ENCODE measurements at regions not wholly inside any gene's neighbourhood (a gene's known extent, or its start where the extent isn't known, plus 50 kb on each side); places are given as distances from the start of the nearest gene placed in this dataset.

DNA sequence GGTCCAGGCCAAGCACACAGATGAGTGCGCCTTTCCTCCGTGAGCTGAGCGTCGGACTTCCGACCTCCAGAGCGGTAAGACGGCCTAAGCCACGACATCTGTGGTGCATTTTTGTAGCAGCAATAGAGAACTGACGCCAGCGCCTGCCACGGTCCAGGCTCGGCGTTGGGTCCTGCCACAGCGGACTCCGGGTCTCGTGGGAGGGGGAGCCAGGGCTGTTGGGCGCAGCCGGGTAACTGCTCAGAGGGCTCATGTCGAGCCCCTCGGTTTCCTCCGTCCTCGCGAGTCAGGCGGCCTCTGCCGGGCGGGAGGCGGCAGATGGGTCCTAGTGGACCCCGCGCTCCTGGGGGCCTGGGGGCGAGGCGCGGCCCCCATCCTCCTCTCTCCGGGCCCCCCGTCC lies 216.1 kb downstream of the QKI start:
- TF ChIP-seq EP300 (conservative IDR thresholded peaks at IDR 0.05; ENCODE audit: poor library complexity, severe bottlenecking) (no peak), EZH2 (IDR thresholded peaks at IDR 0.05; ENCODE audit: borderline replicate concordance, insufficient read depth, low read length, poor library complexity, severe bottlenecking) (no peak), RAD21 (conservative IDR thresholded peaks at IDR 0.05) (no peak), SMC3 (conservative IDR thresholded peaks at IDR 0.05; ENCODE audit: poor library complexity) (no peak), POLR2AphosphoS5 (IDR thresholded peaks at IDR 0.05) (no peak), TAF1 (IDR thresholded peaks at IDR 0.05; ENCODE audit: low read depth) (no peak), MXI1 (conservative IDR thresholded peaks at IDR 0.05; ENCODE audit: poor library complexity, severe bottlenecking) (no peak)
- TF ChIP-seq, protein P1, sequence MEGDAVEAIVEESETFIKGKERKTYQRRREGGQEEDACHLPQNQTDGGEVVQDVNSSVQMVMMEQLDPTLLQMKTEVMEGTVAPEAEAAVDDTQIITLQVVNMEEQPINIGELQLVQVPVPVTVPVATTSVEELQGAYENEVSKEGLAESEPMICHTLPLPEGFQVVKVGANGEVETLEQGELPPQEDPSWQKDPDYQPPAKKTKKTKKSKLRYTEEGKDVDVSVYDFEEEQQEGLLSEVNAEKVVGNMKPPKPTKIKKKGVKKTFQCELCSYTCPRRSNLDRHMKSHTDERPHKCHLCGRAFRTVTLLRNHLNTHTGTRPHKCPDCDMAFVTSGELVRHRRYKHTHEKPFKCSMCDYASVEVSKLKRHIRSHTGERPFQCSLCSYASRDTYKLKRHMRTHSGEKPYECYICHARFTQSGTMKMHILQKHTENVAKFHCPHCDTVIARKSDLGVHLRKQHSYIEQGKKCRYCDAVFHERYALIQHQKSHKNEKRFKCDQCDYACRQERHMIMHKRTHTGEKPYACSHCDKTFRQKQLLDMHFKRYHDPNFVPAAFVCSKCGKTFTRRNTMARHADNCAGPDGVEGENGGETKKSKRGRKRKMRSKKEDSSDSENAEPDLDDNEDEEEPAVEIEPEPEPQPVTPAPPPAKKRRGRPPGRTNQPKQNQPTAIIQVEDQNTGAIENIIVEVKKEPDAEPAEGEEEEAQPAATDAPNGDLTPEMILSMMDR (IDR thresholded peaks at IDR 0.05; ENCODE audit: poor library complexity, severe bottlenecking): no peak

All from neural cell (in vitro differentiated cells).